Stimulated activated naive CD4-positive, alpha-beta T cell (primary cell): ENCODE measurements at regions not wholly inside any gene's neighbourhood (a gene's known extent, or its start where the extent isn't known, plus 50 kb on each side); places are given as distances from the start of the nearest gene placed in this dataset.
"Not testable (repeated sequence)": the region's sequence is repeated elsewhere in the genome, so short reads cannot be mapped to it uniquely, and the experiment has no call there.

Source experiments
- DNase-seq, 6 experiments: peaks; one replicate each; lab custom pipeline; 2025; lab: John Stamatoyannopoulos, UW

DNA sequence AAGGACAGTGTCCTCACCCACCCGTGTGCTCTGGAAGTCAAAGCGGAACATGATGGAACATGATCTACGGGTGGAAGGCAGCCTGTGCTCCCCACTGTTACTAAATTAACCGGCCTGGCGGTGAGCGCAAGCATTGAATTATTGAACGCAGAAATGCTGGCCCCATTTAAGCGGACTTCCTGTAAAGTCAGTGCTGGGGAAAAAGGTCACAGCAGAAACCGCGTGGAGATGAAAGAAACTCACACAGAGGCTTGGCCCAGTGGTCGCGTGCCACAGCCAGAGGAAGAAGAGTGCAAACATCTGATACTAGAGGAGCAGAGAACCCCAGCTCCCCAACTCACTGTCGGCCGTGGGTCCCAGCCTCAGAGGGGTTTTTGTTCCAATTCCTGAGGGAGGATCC lies 321.2 kb downstream of the ADGRD1 start:
- no peak for DNase-seq

DNA sequence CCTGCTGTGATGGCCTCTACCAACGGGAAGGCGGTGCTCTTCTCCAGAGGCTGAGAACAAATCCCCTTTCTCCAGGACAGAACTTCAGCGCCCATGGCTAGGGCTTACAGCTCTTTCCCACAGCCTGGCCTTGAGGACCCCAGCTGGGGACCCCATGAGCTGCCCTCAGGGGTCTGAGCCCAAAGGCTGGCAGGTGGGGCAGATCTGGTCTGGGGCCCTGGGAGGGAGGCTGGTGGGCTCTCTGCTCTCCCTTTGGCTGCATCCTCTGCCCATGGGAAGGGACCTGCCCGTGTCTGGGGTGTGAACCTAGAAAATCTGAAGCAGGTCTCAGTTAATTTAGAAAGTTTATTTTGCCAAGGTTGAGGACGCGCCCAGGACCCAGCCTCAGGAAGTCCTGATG lies 322.1 kb downstream of the ADGRD1 start:
- no peak for DNase-seq

DNA sequence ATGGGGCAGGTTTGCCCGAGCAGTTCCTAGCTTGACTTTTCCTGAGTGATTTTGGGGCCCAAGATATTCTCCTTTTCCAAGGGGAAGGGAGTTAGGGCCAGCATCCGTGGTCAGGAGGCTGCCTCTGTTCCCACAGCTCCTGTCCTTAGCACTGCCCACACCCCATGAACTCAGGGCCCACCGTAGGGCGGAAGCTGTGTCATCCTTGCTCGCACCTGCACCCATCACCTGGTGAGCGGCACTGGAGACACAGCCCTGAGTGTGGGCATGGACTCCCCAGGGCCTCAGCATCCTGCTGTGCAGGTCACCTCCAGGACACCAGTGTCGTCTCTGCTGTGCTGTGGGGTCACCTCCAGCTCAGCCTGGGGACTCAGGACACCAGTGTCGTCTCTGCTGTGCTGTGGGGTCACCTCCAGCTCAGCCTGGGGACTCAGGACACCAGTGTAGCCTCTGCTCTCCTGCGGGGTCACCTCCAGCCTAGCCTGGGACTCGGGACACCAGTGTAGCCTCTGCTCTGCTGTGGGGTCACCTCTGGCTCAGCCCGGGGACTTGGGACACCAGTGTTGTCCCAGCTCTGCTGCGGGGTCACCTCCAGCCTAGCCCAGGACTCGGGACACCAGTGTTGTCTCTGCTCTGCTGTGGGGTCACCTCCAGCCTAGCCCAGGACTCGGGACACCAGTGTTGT lies 322.9 kb downstream of the ADGRD1 start:
- DNase-seq, result no peak

DNA sequence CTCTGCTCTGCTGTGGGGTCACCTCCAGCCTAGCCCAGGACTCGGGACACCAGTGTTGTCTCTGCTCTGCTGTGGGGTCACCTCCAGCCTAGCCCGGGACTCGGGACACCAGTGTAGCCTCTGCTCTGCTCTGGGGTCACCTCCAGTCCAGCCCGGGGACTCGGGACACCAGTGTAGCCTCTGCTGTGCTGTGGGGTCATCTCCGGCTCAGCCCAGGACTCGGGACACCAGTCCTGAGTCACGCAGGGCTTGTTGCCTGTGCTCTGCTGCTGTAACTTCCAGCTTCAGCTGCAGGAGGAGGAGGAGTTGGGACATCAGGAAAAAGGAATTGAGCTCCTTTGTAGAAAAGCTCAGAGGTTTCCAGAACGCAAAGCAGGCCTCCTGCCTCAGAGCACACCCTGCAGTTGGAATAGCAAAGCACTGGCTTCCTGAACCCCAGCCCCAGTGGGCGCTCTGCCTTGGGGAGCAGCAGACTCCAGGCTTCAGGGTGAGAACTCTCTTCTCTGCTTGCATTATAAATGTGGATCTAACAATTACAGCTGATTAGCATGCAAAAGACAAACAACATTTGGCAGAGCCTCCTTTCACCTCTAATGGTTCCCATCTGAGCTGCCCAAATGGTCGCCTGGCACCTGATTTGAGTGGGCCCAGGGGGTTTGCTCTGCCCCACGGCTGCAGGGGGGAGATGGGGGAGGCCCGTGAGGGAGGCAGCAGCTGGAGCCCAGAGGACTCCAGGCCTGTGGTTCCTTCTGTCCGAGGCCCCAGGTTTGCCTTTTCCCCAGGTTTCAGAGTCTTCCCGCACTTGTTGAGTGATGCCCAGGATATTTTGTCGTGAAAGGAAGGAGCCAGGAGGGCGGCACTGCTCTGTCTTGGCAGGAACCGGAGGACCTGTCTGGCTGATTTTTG lies 323.7 kb downstream of the ADGRD1 start:
- not testable (repeated sequence) for DNase-seq

DNA sequence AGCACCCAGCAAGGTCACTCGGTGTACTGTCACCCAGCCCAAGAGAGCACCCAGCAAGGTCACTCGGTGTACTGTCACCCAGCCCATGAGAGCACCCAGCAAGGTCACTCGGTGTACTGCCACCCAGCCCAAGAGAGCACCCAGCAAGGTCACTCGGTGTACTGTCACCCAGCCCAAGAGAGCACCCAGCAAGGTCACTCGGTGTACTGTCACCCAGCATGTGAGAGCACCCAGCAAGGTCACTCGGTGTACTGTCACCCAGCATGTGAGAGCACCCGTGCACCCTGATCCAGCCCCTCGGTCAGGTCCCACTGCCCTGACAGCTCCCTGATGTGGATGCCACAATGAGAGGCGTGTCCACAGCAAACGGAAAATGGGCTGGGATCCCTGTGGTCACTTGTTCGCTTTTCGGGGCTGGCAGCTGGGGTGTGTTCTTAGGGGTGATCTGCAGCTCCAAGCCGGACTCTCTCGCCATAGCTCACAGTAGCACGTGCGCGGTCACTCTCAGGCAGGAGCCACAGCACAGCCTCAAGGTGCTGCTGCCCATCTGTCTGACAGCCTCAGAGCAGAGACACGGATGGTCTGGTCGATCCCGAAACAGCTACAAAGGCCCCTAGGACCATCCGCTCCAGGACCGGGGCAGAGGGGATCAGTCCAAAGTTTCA lies 324.9 kb downstream of the ADGRD1 start:
- DNase-seq, result not testable (repeated sequence)

DNA sequence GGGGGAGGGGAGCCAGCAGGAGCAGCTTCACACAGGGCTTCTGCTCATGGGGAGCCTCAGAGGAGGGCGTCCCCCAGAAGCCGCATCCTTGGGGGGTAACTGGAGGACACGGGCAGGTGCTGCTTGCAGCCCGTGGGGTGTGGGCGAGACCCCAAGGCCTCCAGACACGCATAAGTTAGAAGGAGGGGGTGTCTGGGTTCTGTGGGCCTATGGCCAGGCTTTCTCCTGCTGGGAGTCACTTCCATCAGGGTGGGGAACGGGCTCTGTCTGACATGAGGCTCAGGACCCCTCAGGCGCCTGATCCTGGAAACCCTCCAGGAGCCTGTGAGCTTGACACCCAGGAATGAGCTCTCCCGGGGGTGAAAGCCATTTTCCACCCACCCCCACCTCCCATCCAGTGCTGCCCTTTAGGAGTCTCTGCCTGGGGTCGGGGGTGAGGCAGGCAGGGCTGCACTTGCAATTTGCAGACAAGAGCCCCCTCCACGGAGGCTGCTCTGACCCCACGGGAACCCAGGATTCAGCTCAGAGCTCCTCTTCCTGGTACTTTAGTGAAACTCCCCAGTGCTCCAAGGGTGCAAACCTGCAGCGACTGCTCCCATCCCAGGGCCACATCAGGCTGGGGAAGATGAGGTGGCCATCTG lies 325.7 kb downstream of the ADGRD1 start:
- no peak for DNase-seq

DNA sequence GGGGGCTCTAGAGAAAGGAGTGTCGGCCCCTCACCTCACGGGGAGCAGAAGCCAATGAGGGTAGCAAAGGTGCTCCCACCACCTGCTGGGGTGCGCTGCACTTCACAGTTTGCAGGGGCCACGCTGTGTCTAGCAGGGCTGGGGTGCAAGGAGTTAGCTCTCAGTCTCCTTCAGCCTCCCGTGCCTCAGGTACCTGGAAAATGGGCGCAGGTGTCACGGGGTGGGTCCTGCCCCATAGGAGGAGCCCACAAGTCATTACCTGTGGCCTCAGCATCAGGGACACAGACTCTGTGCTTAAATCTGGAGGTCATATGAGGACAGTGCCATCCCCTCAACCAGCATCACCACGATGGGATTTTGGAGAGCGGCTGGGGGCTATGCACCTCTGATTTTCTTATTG lies 326.7 kb downstream of the ADGRD1 start:
- no peak for DNase-seq

DNA sequence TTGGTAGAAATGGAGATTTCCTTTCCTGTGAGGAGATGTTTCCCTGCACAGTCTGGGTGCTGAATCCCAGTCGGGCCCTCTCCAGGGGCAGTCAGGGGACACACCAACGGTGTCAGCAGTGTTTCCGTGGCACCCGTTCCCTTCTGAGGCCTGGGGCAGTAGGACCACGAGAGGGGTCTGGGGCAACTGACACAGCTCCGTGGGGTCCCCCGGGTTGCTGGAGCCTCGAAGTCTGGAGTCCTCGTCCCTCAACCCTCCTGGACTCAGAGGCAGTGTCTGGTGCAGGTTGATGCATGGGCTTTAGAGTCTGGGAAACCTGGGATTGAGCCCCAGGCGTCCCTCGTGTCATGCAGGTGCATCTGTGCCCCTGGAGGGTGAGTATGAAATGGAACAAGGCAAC lies 327.3 kb downstream of the ADGRD1 start:
- DNase-seq, result no peak

DNA sequence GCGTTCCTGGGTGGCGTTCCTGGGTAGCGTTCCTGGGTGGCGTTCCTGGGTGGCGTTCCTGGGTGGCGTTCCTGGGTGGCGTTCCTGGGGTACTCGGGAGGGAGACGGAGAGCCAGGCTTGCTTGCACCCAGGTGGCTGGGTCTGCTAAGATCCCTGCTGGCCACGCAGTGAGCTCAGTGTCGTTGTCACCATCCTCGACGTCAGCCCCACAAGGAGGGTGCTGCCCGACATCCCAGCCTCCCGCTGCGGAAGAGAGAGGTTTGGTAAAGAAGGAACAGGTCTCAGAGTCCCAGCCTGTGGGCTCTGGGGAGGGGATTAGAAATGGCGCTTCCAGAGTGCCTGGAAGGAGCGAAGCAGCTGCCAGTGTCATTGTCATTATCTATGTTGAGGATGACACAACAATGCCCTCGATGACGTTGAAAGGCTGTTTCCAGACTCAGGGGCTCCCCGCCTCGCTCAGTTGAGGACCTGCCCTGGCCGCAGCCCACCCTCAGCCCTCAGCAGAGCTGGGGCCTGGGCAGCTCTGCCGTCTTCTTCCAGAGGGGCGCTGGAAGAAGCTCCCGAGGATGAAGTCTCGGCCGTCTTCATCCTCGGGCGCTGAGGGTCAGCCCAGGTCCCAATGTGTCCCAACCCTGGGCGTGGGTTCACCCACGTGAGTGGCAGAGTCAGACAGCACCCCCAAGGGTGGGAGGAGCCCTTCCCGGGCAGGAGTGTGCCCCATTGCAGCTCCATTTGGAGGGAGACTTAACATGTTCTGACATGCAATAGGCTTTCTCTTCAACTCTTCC lies 328.8 kb downstream of the ADGRD1 start:
- DNase-seq, result no peak

DNA sequence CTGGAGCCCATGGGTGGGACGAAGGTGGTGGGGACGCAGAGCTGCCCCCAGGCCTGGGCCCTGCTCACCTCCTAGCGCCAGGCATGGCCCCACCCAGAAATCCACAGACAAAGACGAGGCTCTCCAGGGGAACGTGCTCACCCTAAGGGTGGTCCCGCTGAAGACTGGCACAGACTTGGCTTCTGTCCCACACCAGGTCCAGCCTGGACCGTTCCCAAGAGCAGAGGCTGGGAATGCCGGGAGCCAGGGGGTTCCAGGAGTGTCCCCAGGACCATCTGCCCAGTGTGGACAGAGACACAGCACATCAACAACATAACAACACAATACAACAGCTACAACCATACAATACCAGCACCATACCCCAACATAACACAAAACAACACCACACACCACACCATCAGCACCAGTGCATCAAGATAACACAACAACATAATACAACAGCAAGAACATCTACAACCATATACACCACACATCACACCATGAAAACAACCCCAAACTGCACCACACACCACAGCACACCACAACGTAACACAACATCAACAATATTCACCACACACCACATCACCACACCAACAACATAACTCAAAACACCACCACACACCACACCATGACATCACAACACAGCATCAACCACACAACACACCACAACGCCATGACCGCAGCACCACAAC lies 329.6 kb downstream of the ADGRD1 start:
- no peak for DNase-seq

DNA sequence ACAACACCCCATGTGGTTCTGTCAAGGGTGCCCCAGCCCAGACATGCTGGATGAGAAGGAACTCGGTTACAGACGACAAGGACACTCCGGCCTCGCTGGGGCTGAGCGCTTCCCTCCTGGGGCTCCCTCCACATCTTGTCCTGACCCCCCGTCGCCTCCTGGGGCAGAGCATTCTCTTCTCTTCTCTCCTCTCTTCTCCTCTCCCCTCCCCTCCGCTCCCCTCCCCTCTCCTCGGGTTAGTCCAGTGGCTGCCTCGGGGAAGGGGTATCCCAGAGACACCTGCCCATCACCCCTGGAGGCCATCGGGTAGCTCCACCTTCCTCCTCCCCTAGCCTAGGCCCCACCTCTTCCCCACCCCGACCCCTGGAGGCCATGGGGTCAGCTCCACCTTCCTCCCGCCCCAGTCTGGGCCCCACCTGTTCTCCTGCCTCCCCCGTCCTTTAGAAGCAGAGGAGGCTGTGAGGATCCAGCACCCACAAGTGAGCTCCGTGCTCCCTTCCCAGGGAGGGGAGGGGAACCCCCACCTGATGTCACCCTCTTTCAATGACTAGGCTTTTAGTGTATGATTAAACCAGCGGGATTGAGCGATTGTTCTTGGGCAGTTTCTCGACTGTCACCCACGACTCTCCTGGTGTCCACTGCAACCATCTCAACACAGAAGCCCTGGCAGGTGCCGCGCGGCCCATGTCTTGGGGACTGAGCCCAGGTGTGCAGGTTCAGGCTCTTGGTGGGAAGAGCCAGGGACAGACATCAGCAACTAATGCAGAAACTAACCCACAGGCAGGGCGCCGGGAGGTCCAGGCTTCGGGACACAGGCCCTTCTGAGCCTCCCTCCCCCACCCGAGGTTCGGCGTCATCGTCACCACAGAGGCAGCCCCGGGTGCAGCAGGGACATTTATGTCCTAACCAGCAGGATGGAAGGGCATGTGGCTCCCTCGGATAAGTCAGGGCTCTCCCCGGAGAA lies 330.4 kb downstream of the ADGRD1 start:
- not testable (repeated sequence) for DNase-seq

DNA sequence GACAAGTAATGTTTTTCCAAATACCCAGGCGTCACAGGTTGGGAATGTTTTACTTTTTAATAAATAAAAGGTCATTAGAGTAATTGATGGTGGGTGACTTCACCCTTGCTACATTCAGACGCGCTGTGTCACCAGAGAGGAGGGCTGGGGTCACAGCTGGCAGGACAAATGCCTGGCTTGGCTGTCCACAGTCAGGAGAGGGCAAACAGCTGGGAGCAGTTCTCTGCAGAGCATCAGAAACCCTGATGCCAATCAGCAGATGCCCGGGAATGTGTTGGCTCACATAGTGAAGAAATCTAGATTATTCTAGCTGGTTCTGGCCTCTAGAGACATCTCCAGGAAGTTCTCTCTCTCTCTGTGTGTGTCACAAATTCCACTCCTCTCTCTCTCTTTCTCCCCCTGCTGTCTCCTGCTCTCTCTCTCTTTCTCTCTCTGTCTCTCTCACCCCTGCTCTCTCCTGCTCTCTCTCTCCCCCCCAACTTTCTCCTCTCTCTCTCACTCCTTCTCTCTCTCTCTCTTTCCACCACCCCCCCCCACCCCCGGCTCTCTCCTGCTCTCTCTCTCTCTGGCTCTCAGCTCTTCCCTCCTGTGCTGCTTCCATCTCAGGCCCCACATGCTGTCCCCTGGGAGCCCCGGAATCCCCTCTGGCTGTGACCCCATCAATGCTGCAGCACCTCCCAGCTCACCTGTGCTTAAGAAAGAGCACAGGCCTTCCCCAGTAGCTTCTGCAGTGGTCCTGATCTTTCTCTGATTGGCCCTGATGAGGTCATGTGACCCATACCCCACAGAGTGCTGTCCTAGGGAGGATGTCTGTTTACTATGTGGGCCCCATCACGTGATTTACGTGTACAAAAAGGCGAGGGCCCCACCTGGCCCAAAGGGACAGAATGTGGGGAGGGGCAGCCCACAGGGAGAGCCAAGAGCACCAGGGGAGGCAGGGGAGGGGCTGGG lies 331.5 kb downstream of the ADGRD1 start:
- not testable (repeated sequence) for DNase-seq

DNA sequence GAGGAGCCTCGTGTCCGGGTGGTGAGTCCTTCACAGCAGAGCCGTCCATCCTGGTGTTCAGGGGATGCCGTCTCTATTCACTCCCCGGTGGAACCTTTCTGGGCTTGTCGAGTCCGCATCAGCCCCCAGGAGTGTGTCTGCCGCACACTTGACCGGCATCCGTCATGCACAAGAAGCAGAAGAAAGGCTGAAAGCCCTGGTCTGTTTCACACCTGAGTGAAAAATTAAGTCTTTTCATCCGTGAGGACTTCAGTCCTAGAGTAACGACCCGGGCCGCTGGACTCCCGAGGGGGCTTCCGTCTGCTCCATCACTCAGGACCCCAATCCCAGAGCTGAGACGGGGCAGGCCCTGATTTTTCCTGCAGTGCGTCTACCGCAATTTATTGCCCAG lies 332.2 kb downstream of the ADGRD1 start:
- not testable (repeated sequence) for DNase-seq

DNA sequence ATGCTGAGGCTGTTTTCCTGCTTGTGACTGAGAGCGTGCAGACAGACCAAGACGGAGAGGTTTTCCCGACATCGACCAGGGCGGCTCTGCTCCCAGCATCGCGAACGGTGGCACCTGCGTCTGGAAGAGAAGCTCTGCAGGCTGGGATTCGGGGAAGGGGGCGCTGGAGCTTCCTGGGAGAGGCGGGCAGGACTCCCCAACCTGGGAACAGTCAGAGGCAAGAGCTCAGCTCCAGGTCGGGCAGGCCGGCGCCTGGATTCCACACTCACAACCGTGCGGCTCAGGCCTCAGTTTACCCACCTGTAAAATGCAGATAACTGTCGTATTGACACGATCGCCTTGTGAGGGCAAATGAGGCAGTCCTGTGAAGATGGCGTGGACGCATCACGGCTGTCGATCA lies 332.6 kb downstream of the ADGRD1 start:
- not testable (repeated sequence) for DNase-seq

DNA sequence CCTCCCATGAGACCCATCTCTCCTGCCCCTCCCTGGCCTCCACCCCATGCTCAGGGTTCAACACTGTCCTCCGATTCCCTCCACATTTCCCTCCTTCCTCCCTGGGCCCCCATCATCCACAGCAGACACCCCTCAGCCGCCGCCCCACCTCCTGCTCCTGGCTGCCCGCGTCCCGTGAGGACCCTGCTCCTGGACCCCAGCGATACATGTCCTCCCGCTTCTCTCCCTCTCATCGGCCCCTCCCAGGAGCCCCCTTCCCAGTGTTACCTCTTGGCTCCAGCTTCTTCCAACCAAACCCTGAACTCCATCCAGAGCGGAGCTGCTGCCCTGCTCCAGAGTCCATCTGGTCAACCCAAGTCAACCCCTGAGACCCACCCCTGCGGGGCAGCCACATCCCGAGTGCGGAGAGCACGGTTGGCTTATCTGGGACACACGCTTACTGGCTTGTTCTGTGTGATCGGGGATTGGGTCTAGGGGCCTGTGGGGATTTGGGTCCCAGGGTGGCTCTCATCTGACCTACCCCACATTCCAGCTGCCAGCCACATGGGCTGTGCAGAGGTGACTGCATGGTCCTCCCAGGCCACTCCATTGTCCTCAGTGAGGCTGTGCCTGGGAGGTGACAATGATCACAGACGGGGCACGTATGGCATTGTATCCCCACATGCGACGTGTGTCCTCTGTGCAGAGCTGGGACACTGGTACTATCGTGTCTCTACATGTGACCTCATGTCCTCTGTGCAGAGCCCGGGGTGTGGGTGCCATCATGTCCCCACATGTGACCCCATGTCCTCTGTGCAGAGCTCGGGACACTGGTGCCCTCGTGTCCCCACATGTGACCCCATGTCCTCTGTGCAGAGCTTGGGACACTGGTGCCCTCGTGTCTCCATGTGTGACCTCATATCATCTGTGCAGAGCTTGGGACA lies 333.6 kb downstream of the ADGRD1 start:
- DNase-seq, result no peak

DNA sequence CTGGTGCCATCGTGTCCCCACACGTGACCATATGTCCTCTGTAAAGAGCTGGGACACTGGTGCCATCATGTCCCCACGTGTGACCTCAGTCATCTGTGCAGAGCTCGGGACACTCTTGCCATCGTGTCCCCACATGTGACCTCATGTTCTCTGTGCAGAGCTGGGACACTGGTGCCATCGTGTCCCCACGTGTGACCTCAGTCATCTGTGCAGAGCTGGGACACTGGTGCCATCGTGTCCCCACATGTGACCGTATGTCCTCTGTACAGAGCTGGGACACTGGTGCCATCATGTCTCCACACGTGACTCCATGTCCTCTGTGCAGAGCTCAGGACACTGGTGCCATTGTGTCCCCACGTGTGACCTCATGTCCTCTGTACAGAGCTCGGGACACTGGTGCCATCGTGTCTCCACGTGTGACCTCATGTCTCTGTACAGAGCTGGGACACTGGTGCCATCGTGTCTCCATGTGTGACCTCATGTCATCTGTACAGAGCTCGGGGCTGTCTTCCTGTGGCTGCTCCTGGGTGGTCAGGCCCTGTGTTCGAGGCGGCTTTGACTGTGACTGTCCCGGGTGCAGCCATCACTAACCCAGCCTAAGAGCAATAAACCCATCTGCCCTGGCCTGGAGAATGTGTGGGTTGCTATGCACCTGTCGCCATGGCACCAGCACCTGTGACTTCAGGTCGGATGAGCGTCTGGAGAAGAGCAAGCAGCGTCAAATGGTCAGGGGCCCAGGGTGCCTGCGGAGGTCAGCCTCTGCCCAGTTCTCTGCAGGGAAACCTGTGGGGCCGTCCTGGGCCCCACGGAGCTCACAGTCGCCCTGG lies 334.4 kb downstream of the ADGRD1 start:
- DNase-seq, result no peak
